ENCODE measurements at regions not wholly inside any gene's neighbourhood (a gene's known extent, or its start where the extent isn't known, plus 50 kb on each side); places are given as distances from the start of the nearest gene placed in this dataset.

DNA sequence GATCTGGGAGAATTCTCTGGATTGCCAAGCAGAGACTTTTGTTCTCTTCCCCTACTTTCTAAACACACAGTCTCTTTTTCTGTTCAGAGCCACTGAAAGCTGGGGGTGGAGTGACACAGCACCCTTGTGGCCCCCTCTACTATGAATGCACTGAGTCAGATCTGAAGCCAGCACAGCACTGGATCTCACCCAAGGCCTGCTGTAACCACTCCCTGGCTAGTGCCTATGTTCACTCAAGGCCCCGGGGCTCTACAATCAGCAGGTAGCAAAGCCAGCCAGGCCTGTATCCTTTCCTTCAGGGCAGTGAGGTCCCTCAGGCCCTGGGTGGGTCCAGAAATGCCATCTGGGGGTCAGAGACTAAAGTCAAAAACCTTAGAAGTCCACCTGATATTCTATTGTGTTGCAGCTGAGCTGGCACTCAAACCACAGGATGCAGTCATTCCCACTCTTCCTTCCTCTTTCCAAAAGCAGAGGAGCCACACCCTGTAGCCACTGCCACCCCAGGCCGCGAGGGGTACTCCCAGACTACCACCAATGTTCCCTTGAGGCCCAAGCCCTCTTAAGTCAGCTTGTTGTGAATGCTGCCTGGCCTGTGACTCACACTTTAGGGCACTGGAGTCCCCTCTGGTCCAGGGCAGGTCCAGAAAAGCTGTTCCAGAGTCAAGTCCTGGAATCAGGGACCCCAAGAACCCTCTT lies 110.1 kb upstream of the RXFP2 start:
- TF ChIP-seq, protein P1, sequence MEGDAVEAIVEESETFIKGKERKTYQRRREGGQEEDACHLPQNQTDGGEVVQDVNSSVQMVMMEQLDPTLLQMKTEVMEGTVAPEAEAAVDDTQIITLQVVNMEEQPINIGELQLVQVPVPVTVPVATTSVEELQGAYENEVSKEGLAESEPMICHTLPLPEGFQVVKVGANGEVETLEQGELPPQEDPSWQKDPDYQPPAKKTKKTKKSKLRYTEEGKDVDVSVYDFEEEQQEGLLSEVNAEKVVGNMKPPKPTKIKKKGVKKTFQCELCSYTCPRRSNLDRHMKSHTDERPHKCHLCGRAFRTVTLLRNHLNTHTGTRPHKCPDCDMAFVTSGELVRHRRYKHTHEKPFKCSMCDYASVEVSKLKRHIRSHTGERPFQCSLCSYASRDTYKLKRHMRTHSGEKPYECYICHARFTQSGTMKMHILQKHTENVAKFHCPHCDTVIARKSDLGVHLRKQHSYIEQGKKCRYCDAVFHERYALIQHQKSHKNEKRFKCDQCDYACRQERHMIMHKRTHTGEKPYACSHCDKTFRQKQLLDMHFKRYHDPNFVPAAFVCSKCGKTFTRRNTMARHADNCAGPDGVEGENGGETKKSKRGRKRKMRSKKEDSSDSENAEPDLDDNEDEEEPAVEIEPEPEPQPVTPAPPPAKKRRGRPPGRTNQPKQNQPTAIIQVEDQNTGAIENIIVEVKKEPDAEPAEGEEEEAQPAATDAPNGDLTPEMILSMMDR (IDR thresholded peaks at IDR 0.05): no peak
- TF ChIP-seq EP300 (IDR thresholded peaks at IDR 0.05) (no peak), POLR2AphosphoS5 (IDR thresholded peaks at IDR 0.05) (no peak), POLR2A (IDR thresholded peaks at IDR 0.05) (no peak)
- 26 to 80% methylated on average over 1 to 3 of the region's 3 CpGs for WGBS, 2 donors

GRCh38 chr13:31631071-31631470 lies 108.3 kb upstream of the RXFP2 start:
- Histone ChIP-seq H3K4me1 (no peaks in the 10 kb centered on the region), H3K27ac (no peak overlapping the region), H3K27me3 (no peaks in the 10 kb centered on the region), H3K4me3 (no peak overlapping the region), H3K36me3 (no peaks in the 10 kb centered on the region), H3K9me3 (peaks cover 0 to 4% (median 0%) of the 10 kb centered on the region in 4 donors)
- ATAC-seq (ENCODE audit: low FRiP score in 2 of 2) (no peak), DNase-seq (no peak)
- 43 to 64% methylated on average over 3 of the region's 3 CpGs for WGBS, 2 donors
- TF ChIP-seq POLR2AphosphoS5 (IDR thresholded peaks at IDR 0.05) (no peak), EP300 (IDR thresholded peaks at IDR 0.05) (no peak), POLR2A (IDR thresholded peaks at IDR 0.05) (no peak)
- TF ChIP-seq, protein P1 (IDR thresholded peaks at IDR 0.05): no peak

More for the DNA sequence above, 110.1 kb upstream of the RXFP2 start:
- ATAC-seq (ENCODE audit: low FRiP score in 2 of 2) (peak in 1 of 2 donors; percentile 54), DNase-seq (peak in 1 of 2 donors; percentile 43)
- no peaks in the 10 kb centered on the region for H3K4me1 ChIP-seq
- no peak overlapping the region for H3K4me3 ChIP-seq
- no peak overlapping the region for H3K27ac ChIP-seq
- H3K9me3 ChIP-seq: peaks cover 0 to 4% (median 0%) of the 10 kb centered on the region in 4 donors
- H3K27me3 ChIP-seq: no peaks in the 10 kb centered on the region
- no peaks in the 10 kb centered on the region for H3K36me3 ChIP-seq

- Histone ChIP-seq H3K27me3 (no peaks in the 10 kb centered on the region), H3K4me1 (no peaks in the 10 kb centered on the region), H3K36me3 (no peaks in the 10 kb centered on the region), H3K27ac (no peak overlapping the region), H3K4me3 (no peak overlapping the region), H3K9me3 (peaks cover 0 to 4% (median 0%) of the 10 kb centered on the region in 4 donors)
- ATAC-seq (ENCODE audit: low FRiP score in 2 of 2) (no peak), DNase-seq (no peak)
- TF ChIP-seq, protein P1 (IDR thresholded peaks at IDR 0.05): no peak
- TF ChIP-seq POLR2AphosphoS5 (IDR thresholded peaks at IDR 0.05) (no peak), POLR2A (IDR thresholded peaks at IDR 0.05) (no peak), EP300 (IDR thresholded peaks at IDR 0.05) (no peak)
Measured at GRCh38 chr13:31631746-31632145, 107.6 kb upstream of the RXFP2 start.

DNA sequence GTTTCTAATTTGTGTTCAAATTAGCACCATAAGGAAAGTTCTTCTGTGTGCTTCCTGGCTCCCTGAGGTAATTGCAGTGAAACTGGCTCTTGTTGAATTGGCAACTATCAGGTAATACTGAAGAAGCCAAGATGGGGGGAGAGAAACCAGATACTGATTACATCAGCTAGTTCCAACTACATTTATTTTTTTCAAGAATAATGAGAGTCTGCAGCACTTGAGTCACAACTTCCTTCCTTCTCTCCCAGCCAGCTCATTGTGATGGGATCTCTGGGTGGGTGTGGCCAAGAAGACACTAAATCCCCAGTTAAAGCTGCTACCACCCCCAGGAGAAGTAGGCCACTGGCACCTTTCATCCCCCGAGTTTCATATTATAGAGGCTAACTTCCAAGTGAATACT lies 100.7 kb upstream of the RXFP2 start:
- 71 to 76% methylated on average over 1 of the region's 1 CpG for WGBS, 2 donors
- ATAC-seq (ENCODE audit: low FRiP score in 2 of 2) (peak in 1 of 2 donors; percentile 31), DNase-seq (no peak)
- Histone ChIP-seq H3K9me3 (peaks cover 0 to under 1% (median 0%) of the 10 kb centered on the region in 4 donors), H3K36me3 (no peaks in the 10 kb centered on the region), H3K27me3 (no peaks in the 10 kb centered on the region), H3K4me1 (no peaks in the 10 kb centered on the region), H3K27ac (no peak overlapping the region), H3K4me3 (no peak overlapping the region)
- TF ChIP-seq, protein P1 (IDR thresholded peaks at IDR 0.05): no peak
- TF ChIP-seq POLR2AphosphoS5 (IDR thresholded peaks at IDR 0.05) (no peak), EP300 (IDR thresholded peaks at IDR 0.05) (no peak)

All from upper lobe of left lung (tissue), 6 donors.